ENCODE measurements at regions not wholly inside any gene's neighbourhood (a gene's known extent, or its start where the extent isn't known, plus 50 kb on each side); places are given as distances from the start of the nearest gene placed in this dataset.

GRCh38 chr10:58140691-58141347 lies 126.9 kb downstream of the IPMK start:
- DNase-seq (ENCODE audit: low read depth), result no peak

GRCh38 chr10:58140054-58140453 lies 127.6 kb downstream of the IPMK start:
- DNase-seq (ENCODE audit: low read depth), result no peak

DNA sequence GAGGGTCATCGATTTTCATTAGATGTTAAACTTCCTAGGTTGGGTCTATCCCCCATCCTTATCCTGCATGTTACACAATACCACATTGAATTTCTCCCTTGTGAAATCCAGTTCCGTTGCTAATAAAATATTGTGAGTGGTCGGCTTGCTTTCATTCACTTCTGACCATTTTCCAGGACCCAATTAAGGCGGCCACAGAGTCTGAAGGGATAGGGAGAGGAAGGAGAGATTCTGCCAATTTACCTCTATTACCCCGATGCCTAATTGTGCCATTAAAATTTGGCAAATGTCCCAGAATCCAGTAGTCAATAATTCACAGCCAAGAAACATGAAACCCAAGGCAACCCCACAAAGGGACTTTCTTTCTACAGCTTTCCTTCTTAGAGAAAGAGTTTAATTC lies 129.9 kb downstream of the IPMK start:
- DNase-seq (ENCODE audit: low read depth), result no peak

DNA sequence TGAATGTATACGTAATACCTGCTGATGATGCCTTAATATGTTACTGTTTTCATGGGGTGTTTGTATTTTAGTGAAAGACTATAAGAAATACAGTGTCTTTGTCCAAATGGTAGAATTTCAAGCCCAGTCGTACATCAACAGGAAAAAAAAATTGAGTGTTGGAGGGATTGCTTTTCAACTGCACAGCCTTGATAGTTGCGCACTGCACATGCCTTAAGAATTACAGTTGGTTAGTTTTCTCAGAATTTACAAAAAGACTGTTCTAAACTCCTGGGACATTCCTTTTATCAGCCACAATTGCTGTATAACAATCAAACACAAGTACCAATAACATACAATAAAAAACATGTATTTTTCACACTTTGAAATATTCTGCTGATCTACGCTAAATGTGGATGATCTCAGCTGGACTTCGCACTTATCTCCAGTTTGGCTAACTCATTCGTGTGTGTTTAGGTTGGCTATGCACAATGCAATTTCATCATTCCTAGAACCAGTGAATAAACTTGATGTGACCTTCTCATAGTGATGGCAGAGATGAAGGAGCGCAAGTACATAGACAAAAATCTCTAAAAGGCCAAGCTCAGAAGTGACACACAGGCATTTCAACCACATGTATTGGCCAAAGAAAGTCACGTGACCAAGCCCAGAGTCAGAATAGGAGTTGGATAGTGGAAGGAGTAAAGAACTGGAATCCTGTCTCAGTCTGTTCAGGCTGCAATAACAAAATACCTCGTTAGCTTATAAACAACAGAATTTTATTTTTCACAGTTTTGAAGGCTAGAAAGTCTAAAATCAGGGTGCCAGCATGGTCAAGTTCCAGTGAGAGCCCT lies 152.3 kb downstream of the IPMK start:
- no peak for DNase-seq (ENCODE audit: low read depth)

DNA sequence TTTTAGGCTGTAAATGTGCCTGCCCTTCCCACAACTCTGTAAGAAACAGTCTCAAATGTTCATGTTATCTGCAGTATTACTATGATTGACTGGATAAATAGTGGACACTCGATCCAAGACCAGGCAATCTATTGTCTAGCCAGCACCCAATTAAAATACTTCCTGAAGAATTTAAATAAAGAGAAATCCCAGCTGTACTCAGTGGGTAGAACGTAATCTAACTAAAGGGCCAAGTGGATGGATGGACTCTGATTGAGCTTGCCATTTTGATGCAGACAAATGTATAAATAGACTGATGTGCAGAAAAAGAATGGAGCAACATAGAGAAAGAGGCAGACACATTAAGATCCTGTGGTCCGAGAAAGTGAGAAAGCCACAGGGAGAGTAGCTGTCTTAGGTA lies 158.0 kb downstream of the IPMK start:
- DNase-seq (ENCODE audit: low read depth), result no peak

GRCh38 chr10:58107506-58107905 lies 160.2 kb downstream of the IPMK start:
- DNase-seq (ENCODE audit: low read depth), result no peak

DNA sequence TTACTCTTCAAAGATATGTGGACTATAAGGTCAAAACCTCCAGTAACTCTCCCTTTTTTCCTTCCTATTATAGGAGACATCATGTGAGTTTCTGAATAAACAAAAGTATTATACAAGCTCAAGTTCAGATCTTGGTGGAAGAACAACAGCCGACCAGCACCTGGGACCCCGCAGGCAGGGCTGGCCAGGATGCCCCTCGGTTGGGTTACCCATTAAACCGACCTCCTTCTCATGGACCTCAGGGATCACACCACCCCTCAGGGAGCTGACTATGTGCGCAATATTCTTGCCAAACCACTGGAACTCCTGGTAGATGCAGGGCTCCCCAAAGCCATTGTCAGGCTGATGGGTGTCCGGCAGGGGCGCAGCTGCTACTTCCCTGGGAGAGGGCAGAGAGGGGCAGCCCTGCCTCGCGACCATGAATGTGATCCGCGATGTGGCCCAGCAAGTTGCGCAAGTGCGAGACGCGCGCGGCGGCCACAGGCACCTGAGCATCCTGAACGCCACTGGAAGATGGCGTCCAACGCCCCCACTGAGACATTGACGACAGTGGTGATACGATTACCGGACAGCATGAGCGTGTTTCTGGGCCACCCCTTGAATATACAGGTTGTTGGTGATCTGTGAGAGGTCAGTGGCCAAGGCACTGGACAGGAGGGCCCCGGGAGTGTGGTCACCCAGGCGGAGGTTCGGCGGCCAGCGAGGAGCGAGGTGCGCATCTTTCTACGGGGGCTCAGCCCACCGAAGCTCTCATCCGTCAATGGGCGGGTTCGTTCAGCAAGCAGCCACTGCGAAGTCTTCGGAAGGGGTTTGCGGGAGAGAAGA lies 161.3 kb downstream of the IPMK start:
- DNase-seq (ENCODE audit: low read depth), result no peak

GRCh38 chr10:58104351-58104751 lies 163.3 kb downstream of the IPMK start:
- no peak for DNase-seq (ENCODE audit: low read depth)

GRCh38 chr10:58102897-58103296 lies 164.8 kb downstream of the IPMK start:
- DNase-seq (ENCODE audit: low read depth), result no peak

- no peak for DNase-seq (ENCODE audit: low read depth)
Measured at GRCh38 chr10:58101682-58102081, 166.0 kb downstream of the IPMK start.

DNA sequence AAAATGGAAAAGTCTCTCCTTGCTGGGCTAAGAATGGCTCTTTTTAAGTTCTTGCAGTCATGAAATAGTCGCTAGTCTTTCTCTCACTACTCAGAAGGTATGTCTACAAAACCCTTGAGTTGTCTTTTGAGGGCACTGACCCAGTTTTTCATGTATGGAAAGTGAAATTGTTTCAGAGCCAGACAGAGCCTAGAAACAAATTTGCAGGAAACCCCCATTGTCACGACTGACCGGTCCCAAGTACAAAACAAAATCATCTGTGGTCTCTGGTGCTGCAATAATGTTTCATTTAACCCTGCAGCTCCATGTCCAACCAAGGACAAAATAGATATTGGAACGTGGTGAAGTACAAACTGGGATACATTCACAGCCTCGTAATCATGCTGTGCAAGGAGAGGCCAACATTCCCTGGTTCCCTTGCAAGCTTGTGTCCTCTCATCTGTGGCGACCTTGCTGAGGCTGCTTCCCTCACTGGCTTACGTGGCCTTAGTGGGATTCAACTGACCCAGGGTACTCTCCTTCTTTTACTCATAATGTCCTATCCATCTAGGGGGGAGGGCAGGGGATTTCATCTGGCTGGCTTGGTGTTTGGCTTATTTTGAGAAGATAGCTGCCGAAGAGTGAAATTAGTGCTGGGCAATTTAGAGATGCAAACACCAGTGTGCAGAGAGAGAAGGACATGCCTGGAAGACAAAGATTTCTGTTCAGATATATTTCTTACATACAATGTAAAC lies 172.5 kb downstream of the IPMK start:
- DNase-seq (ENCODE audit: low read depth), result no peak

GRCh38 chr10:58091886-58092285 lies 175.8 kb downstream of the IPMK start:
- DNase-seq (ENCODE audit: low read depth), result no peak

DNA sequence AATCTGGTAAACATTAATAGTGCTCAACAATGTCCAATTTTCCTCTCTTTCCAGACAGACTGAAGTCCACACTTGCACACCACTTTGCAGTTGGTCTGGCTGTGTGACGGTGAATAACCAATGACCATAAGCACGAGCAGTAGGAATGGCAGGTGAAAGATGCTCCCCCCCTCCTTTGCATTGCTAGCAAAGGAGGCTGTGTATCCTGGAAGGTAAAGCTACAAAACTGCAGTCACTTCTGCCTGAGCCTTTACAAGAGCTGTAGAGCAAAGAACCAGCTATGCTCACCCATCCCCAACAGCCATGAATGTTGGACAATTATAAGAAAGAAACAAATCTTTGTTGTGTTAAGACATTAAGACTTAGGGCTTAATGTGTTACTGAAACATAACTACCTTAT lies 178.0 kb downstream of the IPMK start:
- DNase-seq (ENCODE audit: low read depth), result no peak

DNA sequence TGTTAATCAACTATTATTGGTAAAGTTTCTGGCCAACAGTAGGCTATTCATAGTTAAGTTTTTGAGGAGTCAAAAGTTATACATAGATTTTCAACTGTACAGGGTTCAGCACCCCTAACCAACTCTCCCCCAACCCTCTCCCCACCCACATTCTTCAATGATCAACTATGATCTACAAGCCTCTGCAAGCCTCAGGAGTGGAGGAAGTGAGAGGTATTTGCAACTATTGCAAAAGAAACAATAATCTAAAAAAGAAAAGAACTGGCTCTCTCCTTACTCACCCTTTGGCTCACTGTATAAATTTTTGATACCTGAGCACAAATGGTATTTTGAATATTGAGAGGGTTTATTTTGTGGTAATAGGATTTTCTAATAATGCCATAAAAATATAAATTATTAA lies 179.8 kb downstream of the IPMK start:
- DNase-seq (ENCODE audit: low read depth), result no peak

DNA sequence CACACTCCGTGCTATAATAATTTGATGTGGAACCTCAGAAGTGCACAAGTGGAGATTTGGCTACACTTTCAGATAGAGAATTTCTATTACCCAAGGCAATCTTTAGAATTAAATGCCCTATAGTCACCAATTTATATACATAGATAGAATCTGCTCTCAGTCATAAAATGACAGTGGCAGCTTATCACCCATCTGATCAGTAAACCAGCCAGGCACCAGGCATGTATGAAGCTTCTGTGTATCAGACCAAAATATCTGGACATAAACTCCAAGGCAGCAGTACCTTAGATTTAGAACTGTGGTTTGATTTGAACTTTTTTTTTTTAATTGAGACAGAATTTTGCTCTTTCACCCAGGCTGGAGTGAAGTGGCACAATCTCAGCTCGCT lies 180.9 kb downstream of the IPMK start:
- no peak for DNase-seq (ENCODE audit: low read depth)

DNA sequence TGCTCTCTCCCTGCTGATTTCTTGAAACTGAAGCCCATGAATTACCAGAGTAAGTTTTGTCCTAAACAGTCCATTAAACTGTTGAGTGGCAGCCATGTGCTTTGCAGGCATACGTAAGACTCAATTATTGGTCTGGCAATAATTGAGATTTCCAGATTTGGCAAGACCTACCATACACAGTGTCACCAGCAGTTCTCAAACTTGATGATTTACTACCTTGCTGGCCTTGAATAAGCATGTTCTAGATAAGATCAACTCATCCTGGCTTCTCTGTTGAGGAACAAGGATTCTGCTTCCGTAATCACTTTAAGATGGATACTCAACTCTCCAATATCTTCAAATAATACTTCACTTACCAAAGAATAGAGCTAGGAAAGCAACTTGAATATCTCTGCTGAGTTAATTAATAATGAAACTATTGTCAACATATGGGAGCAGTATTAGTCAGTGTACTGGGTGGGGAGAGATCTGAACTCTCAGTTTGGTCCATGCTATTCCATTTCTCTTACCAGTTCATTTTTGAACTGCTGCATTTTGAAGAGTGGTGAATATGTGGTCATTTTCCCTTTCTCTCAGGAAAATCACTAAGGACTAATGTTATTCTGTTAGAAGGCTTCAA lies 181.4 kb downstream of the IPMK start:
- DNase-seq (ENCODE audit: low read depth), result no peak

- no peak for DNase-seq (ENCODE audit: low read depth)
Measured at GRCh38 chr10:58082248-58082647, 185.4 kb downstream of the IPMK start.

DNA sequence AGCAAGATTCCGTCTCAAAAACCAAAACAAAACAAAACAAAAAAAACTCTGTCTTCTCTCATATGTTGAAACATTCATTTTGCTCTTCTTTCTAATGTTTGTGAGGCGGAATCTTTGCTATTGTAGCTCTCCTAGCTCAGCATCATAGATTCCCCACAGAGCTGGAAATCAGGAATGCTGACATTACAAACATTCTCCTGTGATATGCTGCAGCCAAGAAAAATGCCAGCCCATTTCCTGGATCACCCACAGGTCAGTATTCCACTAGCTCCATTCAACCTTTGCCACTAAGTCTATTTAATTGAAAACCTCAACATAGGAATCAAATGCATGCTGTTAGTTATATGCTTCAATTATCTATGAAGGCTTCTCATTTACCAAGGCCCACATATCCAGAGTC lies 186.3 kb downstream of the IPMK start:
- no peak for DNase-seq (ENCODE audit: low read depth)

DNA sequence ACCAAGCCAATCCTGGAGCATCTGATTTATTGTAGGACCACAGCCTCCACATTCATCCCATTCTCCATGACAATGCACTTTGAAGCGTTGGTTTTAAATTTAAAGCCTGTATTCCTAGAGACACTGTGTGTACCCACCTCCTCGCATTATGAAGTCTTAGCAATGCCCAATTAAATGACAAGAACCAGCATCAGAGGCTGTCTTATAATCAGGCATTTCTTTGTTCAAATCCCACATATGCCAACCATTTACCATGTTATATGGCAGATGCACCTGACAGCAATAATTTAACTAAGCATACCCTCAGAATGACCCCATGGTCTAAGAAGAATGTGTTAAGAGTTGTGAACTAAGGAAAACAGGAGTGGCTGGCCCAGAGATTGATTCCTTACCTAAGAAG lies 188.2 kb downstream of the IPMK start:
- no peak for DNase-seq (ENCODE audit: low read depth)

DNA sequence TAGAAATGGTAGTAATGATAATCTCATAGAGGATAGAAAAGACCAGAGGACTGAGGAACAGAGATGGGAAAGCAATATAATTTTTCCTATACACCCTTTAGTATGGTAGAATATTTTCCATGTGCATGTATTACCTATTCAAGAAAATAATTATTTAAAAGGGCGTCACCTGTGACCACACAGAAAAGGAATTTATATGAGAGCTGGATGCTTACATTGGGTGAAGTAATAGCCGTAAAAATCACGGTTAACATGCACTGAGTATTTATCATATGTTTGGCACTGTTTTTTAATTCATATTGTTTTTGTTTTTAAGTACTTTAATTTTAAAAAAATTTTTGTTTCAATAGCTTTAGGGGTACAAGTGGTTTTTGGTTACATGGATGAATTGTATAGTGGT lies 195.1 kb downstream of the IPMK start:
- no peak for DNase-seq (ENCODE audit: low read depth)

DNA sequence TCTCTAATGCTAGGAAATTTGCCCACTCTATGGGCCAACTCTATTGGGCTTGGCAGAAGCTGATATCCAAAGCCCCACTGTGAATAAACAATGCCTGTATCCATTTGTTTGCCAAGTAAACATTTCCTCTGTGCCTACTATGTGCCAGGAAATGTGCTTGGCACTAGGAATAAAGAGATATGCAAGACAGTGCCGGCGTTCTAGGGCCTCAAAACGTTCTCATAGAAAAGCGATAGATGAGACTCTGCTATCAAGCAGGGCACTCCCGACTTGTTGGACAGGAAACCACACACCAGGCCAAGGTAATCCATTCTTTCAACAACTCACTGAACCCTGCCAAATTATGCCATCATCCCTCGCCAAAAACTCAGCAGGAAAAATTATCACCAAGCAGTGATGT lies 196.7 kb downstream of the IPMK start:
- no peak for DNase-seq (ENCODE audit: low read depth)

GRCh38 chr10:58068809-58069208 lies 198.9 kb downstream of the IPMK start:
- no peak for DNase-seq (ENCODE audit: low read depth)

All from stimulated activated CD8-positive, alpha-beta memory T cell treated with anti-CD3 and anti-CD28 coated beads, Interleukin-15, amount 100 ng/mL, for 1 hour (primary cell).